ENCODE measurements at regions not wholly inside any gene's neighbourhood (a gene's known extent, or its start where the extent isn't known, plus 50 kb on each side); places are given as distances from the start of the nearest gene placed in this dataset.
"Not testable (repeated sequence)": the region's sequence is repeated elsewhere in the genome, so short reads cannot be mapped to it uniquely, and the experiment has no call there.

DNA sequence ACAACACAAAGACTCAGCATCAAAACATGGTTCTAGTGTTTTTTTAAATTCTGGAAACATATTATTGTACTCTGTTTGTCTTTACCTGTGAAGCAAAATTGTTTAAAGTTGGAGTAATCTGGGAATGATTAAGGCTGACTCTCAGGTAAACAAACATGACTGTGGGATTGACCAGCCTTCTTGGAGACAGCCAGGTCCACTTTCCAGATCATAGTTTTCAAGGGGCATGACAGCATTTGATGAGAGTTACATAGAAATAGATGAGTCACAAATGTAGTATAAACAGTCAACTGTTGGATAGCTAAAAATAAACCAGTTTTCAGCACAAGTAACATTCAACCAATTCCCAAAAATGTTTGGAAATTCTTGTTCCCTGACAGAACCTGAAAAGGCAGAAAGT, 1680.9 kb downstream of the OLFM4 start:
- TF ChIP-seq, protein P1, sequence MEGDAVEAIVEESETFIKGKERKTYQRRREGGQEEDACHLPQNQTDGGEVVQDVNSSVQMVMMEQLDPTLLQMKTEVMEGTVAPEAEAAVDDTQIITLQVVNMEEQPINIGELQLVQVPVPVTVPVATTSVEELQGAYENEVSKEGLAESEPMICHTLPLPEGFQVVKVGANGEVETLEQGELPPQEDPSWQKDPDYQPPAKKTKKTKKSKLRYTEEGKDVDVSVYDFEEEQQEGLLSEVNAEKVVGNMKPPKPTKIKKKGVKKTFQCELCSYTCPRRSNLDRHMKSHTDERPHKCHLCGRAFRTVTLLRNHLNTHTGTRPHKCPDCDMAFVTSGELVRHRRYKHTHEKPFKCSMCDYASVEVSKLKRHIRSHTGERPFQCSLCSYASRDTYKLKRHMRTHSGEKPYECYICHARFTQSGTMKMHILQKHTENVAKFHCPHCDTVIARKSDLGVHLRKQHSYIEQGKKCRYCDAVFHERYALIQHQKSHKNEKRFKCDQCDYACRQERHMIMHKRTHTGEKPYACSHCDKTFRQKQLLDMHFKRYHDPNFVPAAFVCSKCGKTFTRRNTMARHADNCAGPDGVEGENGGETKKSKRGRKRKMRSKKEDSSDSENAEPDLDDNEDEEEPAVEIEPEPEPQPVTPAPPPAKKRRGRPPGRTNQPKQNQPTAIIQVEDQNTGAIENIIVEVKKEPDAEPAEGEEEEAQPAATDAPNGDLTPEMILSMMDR (IDR thresholded peaks at IDR 0.05): no peak
- no peak for TF ChIP-seq EP300 (IDR thresholded peaks at IDR 0.05)
- no peak for TF ChIP-seq POLR2AphosphoS5 (IDR thresholded peaks at IDR 0.05)
- no peaks in the 10 kb centered on the region for H3K27me3 ChIP-seq
- H3K36me3 ChIP-seq: no peaks in the 10 kb centered on the region
- ATAC-seq (ENCODE audit: low FRiP score in 2 of 2) (no peak), DNase-seq (no peak)
- H3K4me1 ChIP-seq: no peaks in the 10 kb centered on the region
- H3K27ac ChIP-seq: no peak overlapping the region
- no peaks in the 10 kb centered on the region for H3K9me3 ChIP-seq
- no peak overlapping the region for H3K4me3 ChIP-seq

DNA sequence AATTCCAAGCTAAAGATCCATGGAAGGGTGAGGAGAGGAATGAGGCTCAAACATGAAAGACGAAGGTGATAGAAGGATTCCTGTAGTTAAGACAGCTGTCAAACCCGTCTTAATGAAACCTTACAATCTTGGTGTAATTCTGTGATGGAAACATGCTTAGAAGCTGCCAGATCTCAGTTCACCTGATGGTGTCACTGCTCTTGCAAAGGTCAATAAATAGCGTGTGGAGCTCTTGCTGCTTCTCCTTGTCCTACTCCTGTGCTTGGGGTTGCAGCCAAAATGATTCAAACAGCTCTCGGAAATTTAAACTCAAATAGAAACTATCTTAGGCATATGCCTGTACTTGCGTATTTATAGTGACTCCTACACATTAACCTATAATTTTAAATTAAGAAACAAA, 1705.0 kb downstream of the OLFM4 start:
- Histone ChIP-seq H3K27me3 (no peaks in the 10 kb centered on the region), H3K9me3 (no peaks in the 10 kb centered on the region), H3K27ac (no peak overlapping the region), H3K4me3 (no peak overlapping the region), H3K4me1 (no peaks in the 10 kb centered on the region), H3K36me3 (no peaks in the 10 kb centered on the region)
- no peak for DNase-seq
- no peak for ATAC-seq (ENCODE audit: low FRiP score in 2 of 2)
- 65 to 73% methylated on average over 5 of the region's 5 CpGs for WGBS, 2 donors
- no peak for TF ChIP-seq POLR2A (IDR thresholded peaks at IDR 0.05)
- TF ChIP-seq EP300 (IDR thresholded peaks at IDR 0.05): no peak
- TF ChIP-seq, protein P1 (IDR thresholded peaks at IDR 0.05): no peak
- TF ChIP-seq POLR2AphosphoS5 (IDR thresholded peaks at IDR 0.05): no peak

DNA sequence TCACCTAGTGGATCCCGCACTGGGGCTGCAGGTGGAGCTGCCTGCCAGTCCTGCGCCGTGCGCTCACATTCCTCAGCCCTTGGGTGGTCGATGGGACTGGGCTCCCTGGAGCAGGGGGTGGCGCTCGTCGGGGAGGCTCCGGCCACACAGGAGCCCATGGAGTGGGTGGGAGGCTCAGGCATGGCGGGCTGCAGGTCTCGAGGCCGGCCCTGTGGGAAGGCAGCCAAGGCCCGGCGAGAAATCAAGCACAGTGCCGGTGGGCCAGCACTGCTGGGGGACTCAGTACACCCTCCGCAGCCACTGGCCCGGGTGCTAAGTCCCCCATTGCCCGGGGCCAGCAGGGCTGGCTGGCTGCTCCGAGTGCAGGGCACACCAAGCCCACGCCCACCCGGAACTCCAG, 1708.6 kb downstream of the OLFM4 start:
- H3K4me1 ChIP-seq; H3K4me3 ChIP-seq; H3K9me3 ChIP-seq; H3K27ac ChIP-seq; ATAC-seq (ENCODE audit: low FRiP score in 2 of 2); H3K36me3 ChIP-seq; H3K27me3 ChIP-seq: not testable (repeated sequence)
- WGBS, 2 donors: 95 to 100% methylated on average over 4 to 21 of the region's 21 CpGs
- DNase-seq: peak in 1 of 2 donors; percentile 68

DNA sequence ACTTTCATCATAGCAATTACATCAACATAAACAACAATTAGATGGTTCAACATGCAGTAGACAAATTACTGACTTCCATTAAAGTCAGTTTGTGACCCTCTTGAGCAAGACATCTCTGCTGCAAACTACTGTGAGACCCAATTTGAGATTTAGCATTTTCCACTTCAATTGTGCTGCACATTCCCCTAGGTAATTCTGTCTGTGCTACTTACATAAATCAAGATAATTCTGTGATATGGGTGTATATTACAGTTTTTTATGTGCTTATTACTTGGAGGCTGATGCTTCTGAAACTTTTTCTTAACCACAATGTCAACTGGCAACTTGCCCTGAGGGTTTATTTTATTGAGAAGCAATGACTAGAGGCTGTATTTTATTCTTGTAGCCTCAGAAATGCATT, 1714.4 kb downstream of the OLFM4 start:
- ATAC-seq (ENCODE audit: low FRiP score in 2 of 2): no peak
- TF ChIP-seq POLR2A (IDR thresholded peaks at IDR 0.05) (no peak), EP300 (IDR thresholded peaks at IDR 0.05) (no peak), POLR2AphosphoS5 (IDR thresholded peaks at IDR 0.05) (no peak)
- TF ChIP-seq, protein P1 (IDR thresholded peaks at IDR 0.05): no peak
- no peaks in the 10 kb centered on the region for H3K36me3 ChIP-seq
- H3K4me3 ChIP-seq: no peak overlapping the region
- H3K9me3 ChIP-seq: no peaks in the 10 kb centered on the region
- H3K27me3 ChIP-seq: no peaks in the 10 kb centered on the region
- H3K4me1 ChIP-seq: no peaks in the 10 kb centered on the region
- no peak overlapping the region for H3K27ac ChIP-seq
- no peak for DNase-seq

DNA sequence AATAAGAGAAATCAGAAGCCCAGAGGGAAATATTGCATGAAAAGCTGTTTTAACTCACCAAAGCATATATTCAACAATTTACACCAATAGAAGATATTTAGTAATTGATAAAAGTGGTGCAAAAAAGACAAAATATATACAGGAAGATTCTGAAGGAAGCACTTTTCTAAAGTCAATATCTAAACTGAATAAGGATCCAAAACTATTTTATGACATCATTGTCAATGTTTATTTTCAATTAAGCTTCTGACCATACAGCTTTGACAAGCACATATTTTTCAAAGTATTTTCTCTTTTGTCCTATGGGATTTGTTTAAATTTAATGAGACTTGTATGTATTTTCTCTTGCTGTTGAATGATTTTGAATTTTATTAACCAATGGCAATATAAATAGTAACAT, 1716.1 kb downstream of the OLFM4 start:
- TF ChIP-seq, protein P1 (IDR thresholded peaks at IDR 0.05): no peak
- Histone ChIP-seq H3K27me3 (no peaks in the 10 kb centered on the region), H3K27ac (no peak overlapping the region), H3K4me1 (no peaks in the 10 kb centered on the region), H3K36me3 (no peaks in the 10 kb centered on the region), H3K4me3 (no peak overlapping the region), H3K9me3 (no peaks in the 10 kb centered on the region)
- ATAC-seq (ENCODE audit: low FRiP score in 2 of 2) (no peak), DNase-seq (no peak)

DNA sequence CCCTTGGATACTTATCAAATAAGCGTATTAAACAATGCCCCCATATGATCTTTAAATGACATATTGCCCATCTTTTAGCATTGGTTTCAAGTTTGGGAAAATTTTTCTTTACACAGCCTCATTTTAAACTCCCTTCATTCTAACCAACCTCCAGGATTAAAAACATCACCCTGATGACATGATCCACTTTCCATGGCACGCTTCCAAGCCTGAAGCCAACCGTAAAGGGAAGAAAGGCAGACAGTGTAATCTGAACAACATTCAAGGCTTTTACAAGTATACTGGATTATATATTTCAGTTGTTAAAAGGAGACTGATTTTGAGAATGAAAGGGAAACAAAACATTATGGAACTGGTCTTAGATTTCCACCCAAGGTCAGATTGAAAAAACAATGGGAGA, 1721.9 kb downstream of the OLFM4 start:
- no peak for ATAC-seq (ENCODE audit: low FRiP score in 2 of 2)
- no peak for DNase-seq
- Histone ChIP-seq H3K36me3 (no peaks in the 10 kb centered on the region), H3K4me3 (no peak overlapping the region), H3K4me1 (no peaks in the 10 kb centered on the region), H3K27me3 (no peaks in the 10 kb centered on the region), H3K27ac (no peak overlapping the region), H3K9me3 (no peaks in the 10 kb centered on the region)
- WGBS, 2 donors: 79 to 88% methylated on average over 3 of the region's 3 CpGs
- TF ChIP-seq EP300 (IDR thresholded peaks at IDR 0.05): no peak
- TF ChIP-seq POLR2AphosphoS5 (IDR thresholded peaks at IDR 0.05): no peak
- TF ChIP-seq, protein P1 (IDR thresholded peaks at IDR 0.05): no peak
- no peak for TF ChIP-seq POLR2A (IDR thresholded peaks at IDR 0.05)
